NCI-H2196 treated with DMSO at 0.1 percent for 48 hours (cell line): ENCODE measurements at regions not wholly inside any gene's neighbourhood (a gene's known extent, or its start where the extent isn't known, plus 50 kb on each side); places are given as distances from the start of the nearest gene placed in this dataset.
A peak's percentile ranks its signal among the peaks of the same experiment; 100 is the strongest.
"Not testable (repeated sequence)": the region's sequence is repeated elsewhere in the genome, so short reads cannot be mapped to it uniquely, and the experiment has no call there.

Experiments used
- DNase-seq: peaks from one replicate; lab custom pipeline; 2025; ENCODE audit not compliant: unreplicated experiment; lab: John Stamatoyannopoulos, UW

DNA sequence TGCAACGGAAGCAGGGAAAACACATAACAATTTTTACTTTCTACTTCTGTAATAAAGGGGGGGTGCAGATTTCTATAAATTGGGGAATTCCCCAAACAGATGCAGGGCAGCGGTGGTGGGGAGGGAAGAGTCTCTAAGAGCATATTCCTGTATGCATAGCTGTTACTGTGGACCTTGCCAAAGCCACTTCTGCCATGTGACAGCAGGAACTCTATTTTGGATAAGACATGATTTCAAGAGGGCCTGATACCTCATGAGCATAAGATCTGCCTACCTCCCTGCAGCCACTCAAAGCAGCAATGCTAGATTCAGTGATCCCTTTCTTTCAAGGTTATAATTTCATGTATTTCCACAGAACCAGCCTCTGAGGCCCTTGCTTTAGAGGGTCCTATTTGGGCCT is 86.2 kb upstream of the CNKSR3 start:
- DNase-seq, result no peak

DNA sequence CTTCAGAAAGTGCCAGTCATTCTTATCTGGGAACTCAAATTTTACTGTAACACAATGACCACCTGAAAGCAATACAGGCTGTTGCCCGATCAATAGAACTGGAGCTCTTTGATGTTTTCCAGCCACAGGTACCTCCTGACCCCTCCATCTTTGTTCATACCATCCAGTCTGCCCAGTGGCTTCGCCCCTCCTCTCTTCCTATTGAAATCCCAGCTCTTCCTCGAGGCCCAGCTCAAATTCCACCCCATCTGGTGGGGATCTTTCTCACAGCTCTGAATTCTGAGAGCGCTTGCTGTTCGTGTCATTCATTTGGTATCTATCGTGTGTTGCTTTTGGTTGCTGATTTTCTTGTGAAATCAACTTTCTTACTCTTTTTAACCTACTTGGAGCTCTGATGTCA is 87.9 kb upstream of the CNKSR3 start:
- DNase-seq, result no peak

DNA sequence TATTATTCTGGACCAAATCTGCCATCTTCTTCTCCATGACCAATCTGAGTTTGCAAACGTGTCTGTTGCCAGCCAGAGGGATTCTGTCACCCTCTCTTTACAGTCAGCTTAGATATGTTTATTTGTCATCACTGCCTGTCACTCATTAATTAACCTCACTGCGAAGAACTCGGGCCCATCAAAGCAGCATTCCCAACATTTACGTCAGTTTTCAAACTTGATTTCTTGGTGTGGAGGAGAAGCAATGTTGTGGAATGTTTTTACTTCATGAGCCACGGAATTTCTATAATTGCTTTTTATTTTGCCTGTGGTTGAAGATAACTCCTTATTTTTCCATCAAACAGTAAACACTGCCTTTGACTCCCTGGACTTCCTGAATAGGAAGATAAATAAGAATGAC is 91.8 kb upstream of the CNKSR3 start:
- no peak for DNase-seq

DNA sequence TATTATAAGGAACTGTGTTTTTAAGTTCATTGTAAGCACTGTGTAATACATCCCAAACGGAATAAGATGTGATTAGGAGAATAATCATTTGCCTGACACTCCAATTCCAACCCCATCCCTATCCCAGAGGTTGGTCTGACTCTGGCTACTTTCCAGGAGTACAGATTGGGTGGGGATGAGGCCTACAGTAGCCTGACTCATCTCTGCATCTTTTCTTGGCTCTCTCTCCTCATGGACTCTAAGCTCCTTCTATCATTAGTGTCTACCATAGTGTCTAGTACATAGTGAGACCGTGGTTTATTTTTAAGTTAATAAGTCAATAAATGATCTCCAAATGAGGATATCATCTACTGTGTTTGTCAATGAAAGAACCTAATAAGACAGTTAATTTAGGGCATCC is 92.2 kb upstream of the CNKSR3 start:
- DNase-seq, result no peak

DNA sequence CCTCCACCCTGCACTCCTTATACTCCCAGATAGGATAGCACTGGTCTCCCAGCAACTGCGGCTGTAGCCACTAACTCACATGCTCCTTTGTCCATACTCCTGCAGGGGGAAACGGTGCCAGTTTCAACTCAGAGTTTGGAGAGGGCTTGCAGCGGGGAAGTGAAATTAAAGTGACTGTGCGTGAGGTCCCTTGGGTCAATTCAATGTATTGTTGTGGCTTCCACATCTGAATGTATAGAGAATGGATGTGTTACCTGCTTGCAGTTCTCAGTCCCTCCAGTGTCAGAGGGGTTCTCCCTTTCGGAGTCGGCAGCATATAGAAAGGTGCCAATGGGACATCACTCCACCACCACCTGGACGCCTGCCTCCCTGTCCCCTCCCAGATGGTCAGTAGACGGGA is 93.6 kb upstream of the CNKSR3 start:
- DNase-seq, result no peak

DNA sequence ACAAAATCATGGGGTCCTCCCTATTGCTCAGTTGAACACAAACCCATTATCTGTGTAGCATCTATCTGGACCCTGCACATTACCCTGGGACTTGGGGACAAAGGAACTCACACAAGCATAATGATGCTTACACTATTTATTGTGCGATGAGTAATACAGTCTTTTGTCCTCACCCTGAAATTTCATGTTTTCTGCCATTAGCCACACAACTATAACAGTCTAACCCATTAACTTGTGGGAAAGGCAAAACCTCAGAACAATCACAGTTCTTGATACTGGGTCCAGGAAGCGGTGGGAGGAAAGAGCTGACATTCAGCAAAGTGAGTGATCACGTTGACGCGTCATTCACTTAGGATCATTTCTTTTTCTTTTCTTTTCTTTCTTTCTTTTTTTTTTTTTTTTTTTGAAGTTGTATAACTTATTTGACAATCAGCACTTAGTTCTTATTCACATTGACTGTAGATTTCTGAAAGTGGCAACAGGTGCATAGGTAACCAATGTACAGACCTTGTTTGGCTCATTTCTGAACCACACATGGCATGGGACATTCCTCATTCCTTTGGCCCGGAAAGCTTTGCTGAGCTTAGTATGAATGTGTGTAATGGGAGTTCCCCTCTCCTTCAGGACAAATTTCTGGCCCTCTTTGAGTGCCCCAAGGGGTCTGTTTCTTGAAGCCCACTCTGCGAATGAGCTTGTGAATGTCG is 94.8 kb upstream of the CNKSR3 start:
- no peak for DNase-seq

DNA sequence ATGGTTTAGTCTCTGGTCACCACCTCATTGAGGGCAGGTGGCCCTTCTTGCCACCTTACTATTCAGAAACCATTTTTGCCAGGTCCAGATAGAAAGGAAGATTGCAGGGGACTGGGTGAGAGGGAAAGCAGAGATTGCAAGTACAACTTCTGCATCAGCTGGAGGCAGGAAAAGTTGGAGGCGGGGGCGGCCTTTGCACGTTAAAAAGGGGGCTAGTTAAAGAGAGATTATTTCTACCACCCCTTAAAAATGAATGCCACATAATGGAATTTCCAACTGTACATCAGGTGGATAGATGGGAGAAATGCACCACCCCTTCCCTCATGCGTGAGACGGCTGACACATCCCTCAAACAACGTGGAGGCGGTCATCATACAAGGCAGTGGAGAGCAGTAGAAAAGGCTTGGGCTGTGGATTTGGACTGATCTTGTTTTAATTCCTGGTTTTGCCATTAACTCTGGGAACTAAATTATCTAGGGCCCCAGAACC is 95.4 kb upstream of the CNKSR3 start:
- no peak for DNase-seq

DNA sequence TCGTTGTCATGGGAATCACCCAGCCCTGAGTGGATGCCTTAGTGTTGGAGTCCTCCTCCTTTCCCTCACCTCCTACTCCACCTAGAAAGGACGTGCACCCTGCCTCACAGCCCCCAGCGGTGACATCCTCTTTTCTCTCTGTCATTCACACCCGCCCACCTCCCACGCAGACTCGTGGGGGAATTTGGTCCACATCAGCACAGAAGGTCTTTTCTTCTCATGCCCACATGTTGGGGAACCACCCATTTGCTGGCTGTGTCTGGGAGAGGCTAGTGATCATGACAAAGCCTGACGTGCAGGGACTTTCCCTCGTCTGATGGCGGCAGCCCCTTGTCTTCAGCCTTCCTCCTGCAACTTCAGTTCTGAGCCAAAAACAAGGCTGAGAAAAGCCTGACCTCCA is 96.0 kb upstream of the CNKSR3 start:
- DNase-seq, result no peak

DNA sequence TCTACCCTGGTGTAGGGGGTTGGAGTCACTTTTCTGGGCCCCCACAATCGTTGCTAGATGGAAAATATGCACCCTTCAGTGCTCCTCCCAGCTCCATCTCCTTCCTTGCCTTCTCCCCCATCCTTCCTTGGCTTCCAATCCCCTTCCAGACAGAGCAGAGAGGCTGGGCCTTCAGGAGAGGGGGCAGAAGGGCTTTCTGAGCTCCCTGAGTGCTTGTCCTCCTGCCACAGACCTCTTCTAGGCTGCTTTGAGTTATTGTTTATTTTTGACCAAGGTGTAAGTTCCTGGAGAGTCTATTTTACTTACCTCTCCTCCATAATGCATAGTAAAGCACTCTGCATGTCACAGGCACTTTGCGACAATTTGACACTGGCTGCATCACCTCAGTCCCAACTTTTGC is 96.4 kb upstream of the CNKSR3 start:
- DNase-seq, result no peak

DNA sequence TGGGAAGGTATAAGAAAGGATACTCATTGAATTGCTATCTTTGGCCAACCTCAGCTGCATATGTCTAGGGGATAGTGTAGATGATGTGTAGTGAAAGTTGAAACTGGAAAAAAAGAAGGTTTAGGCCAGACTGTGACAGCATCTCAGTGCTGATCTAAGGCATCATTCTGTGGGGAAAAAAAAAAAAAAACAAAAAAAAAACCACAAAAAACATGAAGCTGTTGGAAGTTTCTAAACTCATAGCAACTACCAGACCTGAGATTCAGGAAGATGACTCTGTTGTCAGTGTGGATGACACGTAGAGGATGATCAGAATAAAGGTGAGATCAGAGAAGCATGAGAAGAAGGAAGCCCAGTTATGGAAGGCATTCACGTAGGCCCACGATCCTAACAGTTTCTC is 100.8 kb upstream of the CNKSR3 start:
- no peak for DNase-seq

DNA sequence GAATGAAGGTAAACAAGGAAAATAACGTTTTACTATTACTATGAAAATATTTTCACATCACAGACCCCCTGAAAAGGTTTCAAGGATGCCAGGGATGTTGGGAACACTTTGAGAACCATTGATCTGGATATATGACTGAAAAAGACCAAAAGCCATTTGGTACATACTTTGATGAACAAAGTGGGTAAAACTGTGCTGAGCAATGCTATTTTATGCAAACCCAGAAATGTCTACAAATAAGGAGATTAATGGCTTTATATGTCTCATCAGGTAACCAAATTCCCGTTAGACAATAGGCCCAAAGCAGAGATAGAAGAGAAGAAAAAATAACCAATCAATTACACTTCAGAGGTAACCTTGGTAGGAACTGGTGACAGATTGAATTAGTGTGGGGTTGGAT is 101.4 kb upstream of the CNKSR3 start:
- DNase-seq, result no peak

DNA sequence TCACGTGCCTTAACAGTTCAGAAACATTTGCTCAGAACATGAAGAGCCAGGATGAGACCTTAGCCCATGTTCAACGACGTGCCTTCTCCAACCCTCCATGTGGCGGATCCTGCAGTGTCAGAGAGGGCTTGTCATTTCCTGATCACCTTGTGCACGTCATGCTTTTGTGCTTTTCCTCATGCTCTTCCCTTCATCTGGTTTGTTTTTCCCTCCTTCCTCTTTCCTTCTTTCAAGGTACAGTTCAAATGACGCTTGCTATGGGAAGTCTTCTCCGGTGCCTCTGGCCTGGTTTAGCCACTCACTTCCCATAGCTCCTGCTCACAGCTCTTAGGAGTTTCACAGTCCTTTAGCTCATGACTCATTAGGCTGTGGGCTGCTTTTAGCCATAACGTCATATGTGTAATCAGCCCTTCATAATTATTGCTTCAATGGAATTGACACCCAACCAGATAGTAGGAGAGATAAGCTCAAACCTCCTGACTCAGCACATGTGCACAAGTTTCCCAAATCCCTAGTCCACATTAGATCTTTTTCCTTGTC is 102.7 kb upstream of the CNKSR3 start:
- peak; percentile 57 for DNase-seq

DNA sequence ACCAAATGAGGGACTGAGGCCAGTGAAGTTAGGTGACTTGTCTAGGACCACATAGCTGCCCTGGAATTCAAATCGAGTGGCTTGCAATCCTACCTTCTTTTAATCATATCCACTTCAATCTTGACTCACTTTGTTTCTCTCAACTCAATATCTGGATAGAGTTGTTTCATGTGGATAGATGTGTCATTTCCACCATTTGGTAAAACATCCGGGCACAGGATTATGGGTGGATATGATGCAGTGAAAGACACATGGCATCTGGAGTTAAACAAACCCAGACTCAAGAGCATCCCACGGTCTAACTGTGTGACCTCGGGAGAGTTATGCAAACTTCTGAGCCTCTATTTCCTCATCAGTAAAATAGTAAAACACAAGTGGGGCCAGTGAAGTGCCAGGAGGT is 103.6 kb upstream of the CNKSR3 start:
- no peak for DNase-seq

DNA sequence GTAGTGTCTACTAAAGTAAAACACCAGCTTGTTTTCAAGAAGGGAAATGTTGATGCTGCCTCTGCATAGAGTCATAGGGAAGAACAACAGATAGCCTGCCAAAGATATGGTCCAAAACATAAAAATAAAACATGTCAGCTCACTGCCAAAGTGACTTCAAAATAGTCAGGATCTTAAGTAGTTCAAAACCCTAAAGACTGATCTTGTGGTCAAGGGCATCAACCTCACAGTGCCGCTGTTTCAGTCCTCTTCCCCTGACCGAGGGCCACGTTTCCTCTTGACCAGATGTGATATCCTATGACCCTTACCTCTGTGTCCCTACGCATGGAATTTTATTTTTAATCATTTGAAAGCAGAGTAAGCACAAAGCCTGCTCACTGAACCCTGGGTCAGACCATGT is 104.2 kb upstream of the CNKSR3 start:
- no peak for DNase-seq

DNA sequence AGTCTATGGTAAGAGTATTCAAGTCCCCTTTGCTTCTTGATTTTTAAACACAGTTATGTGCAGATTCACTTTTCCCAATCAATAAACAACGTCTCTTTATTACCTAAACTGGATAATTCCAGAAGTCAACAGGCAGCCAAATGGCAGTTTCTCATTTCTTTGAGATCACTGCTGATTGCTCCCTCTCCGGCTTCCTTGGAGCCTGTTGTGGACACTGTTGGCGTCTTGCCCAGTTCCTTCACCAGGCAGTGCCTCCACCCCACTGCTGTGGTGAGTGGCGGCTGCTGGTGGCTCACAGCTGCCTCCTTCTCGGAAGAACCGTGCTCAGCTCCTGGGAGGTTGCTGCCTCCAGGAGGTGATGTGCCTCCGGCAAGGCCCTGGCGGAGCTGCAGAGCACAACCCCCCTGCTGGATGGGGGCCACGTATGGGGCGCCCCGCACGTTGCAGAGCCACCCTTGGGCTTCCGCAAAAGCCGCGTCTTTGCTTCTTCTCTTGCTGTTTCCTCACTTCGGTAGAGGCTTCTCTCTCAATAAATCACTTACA is 105.1 kb upstream of the CNKSR3 start:
- DNase-seq, result peak; percentile 93

DNA sequence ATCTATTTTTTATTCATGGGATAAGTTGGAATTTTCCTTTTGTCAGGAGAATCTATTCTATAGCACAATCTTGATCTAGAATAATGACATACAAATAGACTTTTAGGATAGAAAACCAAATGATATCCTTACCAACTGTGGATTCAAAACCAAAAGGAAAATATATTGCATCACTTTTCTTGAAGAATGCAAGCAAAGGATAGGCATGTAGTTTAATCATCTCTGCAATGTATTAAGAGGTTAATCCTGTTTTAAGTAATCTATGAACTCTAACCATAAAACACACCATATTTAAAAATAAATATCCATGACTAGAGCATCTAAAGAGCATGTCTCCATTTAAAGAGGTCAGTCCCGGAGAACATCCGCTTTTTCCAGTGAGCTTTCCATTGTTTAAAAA is 106.7 kb upstream of the CNKSR3 start:
- no peak for DNase-seq

DNA sequence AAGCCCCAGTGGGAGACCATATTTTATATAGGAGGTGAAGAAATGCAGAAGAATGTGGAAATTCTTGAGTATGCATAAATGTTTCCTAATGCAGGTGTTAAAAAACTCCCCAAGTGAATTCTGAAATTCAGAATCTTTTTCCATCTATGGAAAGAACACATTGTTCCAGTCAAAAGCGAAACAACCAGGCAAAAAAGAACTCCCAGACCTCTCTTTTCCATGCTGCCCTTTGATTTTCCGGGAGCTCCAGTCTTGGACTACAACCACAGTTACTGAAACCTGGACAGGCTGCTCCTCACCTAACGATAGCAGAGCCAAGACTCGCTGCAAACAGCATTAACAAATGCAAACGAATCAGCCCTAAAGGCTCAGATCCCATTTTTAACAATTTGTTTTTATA is 108.7 kb upstream of the CNKSR3 start:
- no peak for DNase-seq

DNA sequence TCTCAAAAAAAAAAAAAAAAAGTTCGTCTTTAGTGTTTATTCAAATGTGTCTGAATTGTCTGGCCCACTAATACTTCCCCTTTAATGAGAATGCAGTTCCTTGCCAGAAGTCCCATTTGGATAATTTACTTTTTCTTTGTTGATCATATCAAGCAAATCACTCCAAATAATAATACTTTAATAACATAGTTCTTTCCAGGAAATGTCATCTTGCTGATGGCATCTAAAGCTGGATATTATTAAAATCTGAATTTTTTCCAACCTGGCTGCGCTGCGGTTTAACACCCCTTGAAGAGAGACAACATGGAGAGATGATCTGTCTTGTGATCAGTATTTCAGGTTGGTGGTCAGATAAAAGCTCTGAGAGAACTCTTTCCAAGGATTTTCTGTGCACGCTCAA is 111.2 kb upstream of the CNKSR3 start:
- no peak for DNase-seq

DNA sequence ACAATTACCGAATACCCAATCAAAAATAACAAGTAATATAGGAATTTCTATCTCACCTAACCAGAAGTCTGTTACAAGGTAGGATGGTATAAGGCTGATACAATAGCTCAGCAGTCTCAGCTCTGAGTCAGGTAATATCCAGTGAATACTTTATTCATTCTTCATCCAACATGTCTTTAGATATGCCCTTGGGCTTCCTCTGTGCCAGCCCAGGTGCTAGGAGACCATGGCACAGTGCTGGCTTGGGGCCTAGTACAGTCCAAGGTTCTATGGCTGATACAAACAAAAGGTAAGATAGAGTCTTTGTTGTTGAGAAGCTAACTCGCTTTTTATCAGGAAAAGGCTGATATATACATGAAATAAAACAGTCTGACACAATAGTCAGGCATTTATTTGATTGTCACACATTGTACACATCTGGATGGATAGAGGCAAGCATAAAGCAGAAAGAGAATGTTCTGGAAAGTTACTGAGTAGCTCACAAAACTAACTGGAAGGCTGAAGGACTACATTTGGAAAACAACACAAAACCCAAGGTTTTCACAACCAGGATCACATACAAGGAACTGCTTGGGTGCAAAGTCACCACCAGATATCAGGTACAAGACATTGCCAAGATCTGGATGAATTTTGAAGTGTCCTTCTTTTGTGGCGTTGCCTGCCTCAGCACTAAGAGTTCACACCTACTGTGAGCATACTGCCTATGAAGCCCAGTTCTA is 110.4 kb upstream of the SCAF8 start:
- DNase-seq, result no peak

DNA sequence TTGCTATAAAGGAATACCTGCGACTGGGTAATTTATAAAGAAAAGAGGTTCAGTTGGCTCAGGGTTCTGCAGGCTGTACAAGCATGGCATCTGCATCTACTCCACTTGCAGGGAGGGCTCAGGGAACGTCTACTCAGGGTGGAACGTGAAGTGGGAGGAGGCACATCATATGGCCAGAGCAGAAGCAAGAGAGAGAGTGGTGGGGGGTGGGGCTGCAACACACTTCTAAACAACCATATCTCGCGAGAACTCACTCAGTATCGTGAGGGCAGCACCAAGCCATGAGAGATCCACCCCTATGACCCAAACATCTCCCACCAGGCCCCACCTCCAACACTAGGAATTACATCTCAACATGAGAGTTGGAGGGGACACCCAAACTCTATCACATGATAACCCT is 109.8 kb upstream of the SCAF8 start:
- no peak for DNase-seq

DNA sequence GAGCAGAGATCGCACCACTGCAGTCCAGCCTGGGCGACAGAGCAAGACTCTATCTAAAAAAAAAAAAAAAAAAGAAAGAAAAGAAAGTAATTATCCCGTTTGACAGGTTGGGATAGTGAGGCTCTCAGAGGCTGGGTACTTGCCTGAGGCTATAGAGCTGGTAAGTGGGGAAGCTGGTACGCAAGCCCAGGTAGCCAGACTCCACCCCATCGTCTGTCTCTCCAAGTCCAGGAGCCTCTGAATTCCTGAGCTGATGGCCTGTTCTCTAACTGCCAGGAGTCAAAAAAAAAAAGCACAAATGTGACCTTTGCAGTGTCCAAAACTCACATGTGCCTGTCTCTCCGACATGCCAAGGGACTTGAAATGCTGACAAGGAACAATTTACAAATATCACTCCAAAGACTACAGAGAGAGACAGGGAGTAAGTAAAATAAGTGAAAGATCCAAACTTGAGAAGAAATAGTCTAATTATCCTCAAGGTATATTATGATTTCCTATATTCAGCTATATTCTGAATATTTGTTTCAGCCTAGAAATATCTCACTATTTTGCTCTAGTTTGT is 109.1 kb upstream of the SCAF8 start:
- no peak for DNase-seq

DNA sequence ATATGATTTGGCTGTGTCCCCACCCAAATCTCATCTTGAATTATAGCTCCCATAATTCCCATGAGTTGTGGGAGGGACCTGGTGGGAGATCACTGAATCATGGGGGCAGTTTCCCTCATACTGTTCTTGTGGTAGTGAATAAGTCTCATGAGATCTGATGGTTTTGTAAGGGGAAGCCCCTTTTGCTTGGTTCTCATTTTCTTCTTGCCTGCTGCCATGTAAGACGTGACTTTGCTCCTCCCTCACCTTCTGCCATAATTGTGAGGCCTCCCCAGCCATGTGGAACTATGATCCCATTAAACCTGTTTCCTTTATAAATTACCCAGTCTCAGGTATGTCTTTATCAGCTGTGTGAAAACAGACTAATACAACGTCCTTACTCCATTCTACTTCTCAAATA is 108.5 kb upstream of the SCAF8 start:
- DNase-seq, result not testable (repeated sequence)
